B cell (primary cell): ENCODE measurements at regions not wholly inside any gene's neighbourhood (a gene's known extent, or its start where the extent isn't known, plus 50 kb on each side); places are given as distances from the start of the nearest gene placed in this dataset.

ENCODE experiments used
- ATAC-seq: fragments of 200-7000 bp; cut with Tn5 transposase; one replicate; pipeline ENCODE4 v1.10.0; 2021; ENCODE audit warnings: low read depth, mild to moderate bottlenecking, moderate number of reproducible peaks, moderate library complexity
- CTCF ChIA-PET: fragments of 350-600 bp; sonication (Branson Sonifier 250); formaldehyde crosslinking; loops from one replicate; lab custom pipeline; 2021; ENCODE audit warnings: antibody characterized with exemption, inconsistent platforms; lab: Charles Lee
- POLR2A ChIA-PET: fragments of 350-600 bp; sonication (Branson Sonifier 250); formaldehyde crosslinking; loops from one replicate; lab custom pipeline; 2021; ENCODE audit warnings: antibody characterized with exemption; lab: Charles Lee
- DNase-seq: peaks from one replicate; pipeline ENCODE4 v3.0.0; 2013
- H2AFZ ChIP-seq: 2 replicates; pipeline ENCODE4 v1.6.1; 2012; ENCODE audit warnings: mild to moderate bottlenecking, low read depth, low read length; ENCODE audit not compliant: insufficient read depth, poor library complexity, severe bottlenecking
- H3K27ac ChIP-seq, 2 donors: 1 replicate in 1 of 2; 2 replicates in 1 of 2; pipeline ENCODE4 v1.5.1; 2012 to 2013; ENCODE audit warnings: low read length in 2 of 2, mild to moderate bottlenecking in 2 of 2, moderate library complexity in 1 of 2
- H3K27me3 ChIP-seq, 4 experiments: fragments of 200-600 bp in 1 of 4; sonication (generic) in 1 of 4; replicated peaks in 1 of 4; 1 replicate in 2 of 4; 2 replicates in 2 of 4; pipeline versions ENCODE4 v1.6.1 to v1.7.0; 2013 to 2016; ENCODE audit warnings: low read length in 3 of 4, mild to moderate bottlenecking in 2 of 4, mixed read lengths in 1 of 4, moderate library complexity in 1 of 4; ENCODE audit not compliant: insufficient read depth in 4 of 4, control insufficient read depth in 3 of 4; ENCODE audit errors: control extremely low read depth in 1 of 4
- H3K36me3 ChIP-seq, 2 experiments: replicated peaks in 1 of 2; 1 replicate in 1 of 2; 2 replicates in 1 of 2; pipeline versions ENCODE4 v1.6.1 to v1.7.1; 2013; ENCODE audit warnings: low read length in 1 of 2; ENCODE audit not compliant: insufficient read depth in 2 of 2, control insufficient read depth in 1 of 2; ENCODE audit errors: control extremely low read depth in 1 of 2, extremely low read depth in 1 of 2
- H3K4me1 ChIP-seq, 2 donors: fragments of 200-600 bp in 1 of 2; sonication (generic) in 1 of 2; 1 replicate in 1 of 2; 2 replicates in 1 of 2; pipeline versions ENCODE4 v1.5.1 to v1.6.1; 2013 to 2017; ENCODE audit warnings: low read length in 2 of 2; ENCODE audit not compliant: control insufficient read depth in 2 of 2, insufficient read depth in 2 of 2
- H3K4me2 ChIP-seq: replicated peaks from 2 replicates; pipeline ENCODE3; 2012; ENCODE audit warnings: mild to moderate bottlenecking, low read depth, low read length; ENCODE audit not compliant: poor library complexity, severe bottlenecking
- H3K4me3 ChIP-seq, 5 experiments: fragments of 200-600 bp in 1 of 5; sonication (generic) in 1 of 5; 1 replicate in 3 of 5; 2 replicates in 2 of 5; pipeline versions ENCODE4 v1.5.1 to v1.7.0; 2011 to 2016; ENCODE audit warnings: low read length in 4 of 5, mild to moderate bottlenecking in 4 of 5, low read depth in 2 of 5, control low read depth in 1 of 5, moderate library complexity in 1 of 5; ENCODE audit not compliant: insufficient read depth in 1 of 5; ENCODE audit errors: control extremely low read depth in 1 of 5, extremely low read depth in 1 of 5
- H3K79me2 ChIP-seq: fragments of 200-600 bp; sonication (generic); one replicate; pipeline ENCODE4 v1.6.0; 2016; ENCODE audit warnings: low read length; ENCODE audit not compliant: control insufficient read depth, insufficient read depth
- H3K9ac ChIP-seq: fragments of 200-600 bp; sonication (generic); 2 replicates; pipeline ENCODE4 v1.6.1; 2017; ENCODE audit warnings: mild to moderate bottlenecking, low read length, moderate library complexity
- H3K9me3 ChIP-seq, 3 donors: one replicate each; pipeline versions ENCODE4 v1.6.1 to v1.7.1; 2013; ENCODE audit warnings: low read length in 2 of 3; ENCODE audit not compliant: control insufficient read depth in 2 of 3, insufficient read depth in 1 of 3; ENCODE audit errors: control extremely low read depth in 1 of 3
- H4K20me1 ChIP-seq: 2 replicates; pipeline ENCODE4 v1.6.0; 2012; ENCODE audit warnings: mild to moderate bottlenecking, low read length; ENCODE audit not compliant: insufficient read depth, control insufficient read depth, poor library complexity, severe bottlenecking
- H3K27ac Mint-ChIP-seq: one replicate; pipeline ENCODE4 v1.8.0; 2021; ENCODE audit warnings: mixed read lengths
- H3K27me3 Mint-ChIP-seq: one replicate; pipeline ENCODE4 v1.8.0; 2021; ENCODE audit warnings: mixed read lengths
- H3K4me1 Mint-ChIP-seq: one replicate; pipeline ENCODE4 v1.8.0; 2021; ENCODE audit warnings: mixed read lengths
- H3K4me3 Mint-ChIP-seq: one replicate; pipeline ENCODE4 v1.8.0; 2021; ENCODE audit warnings: mixed read lengths
- H3K9me3 Mint-ChIP-seq: one replicate; pipeline ENCODE4 v1.8.0; 2022; ENCODE audit warnings: mixed read lengths; ENCODE audit not compliant: insufficient read depth
- EZH2 ChIP-seq: IDR thresholded peaks from 2 replicates; pipeline ENCODE4 v1.6.1; 2012; ENCODE audit warnings: borderline replicate concordance, low read depth, mild to moderate bottlenecking, moderate library complexity, low read length; ENCODE audit not compliant: insufficient read depth, poor library complexity, severe bottlenecking
- WGBS: methylation state at CpG from one replicate; pipeline ENCODE4 v1.1.5; 2013; ENCODE audit warnings: missing lambda C conversion rate; ENCODE audit not compliant: insufficient coverage; 5-methylcytosine and 5-hydroxymethylcytosine counted together
- intact Hi-C: fragments of 100-400 bp; cut with micrococcal nuclease; formaldehyde crosslinking; loops from one replicate; pipeline ENCODE4 v1.10.0; 2022
- TF ChIP-seq, protein P1 (sequence below): fragments of 200-600 bp; IDR thresholded peaks from one replicate; pipeline ENCODE4 v1.8.0; 2022; ENCODE audit warnings: antibody characterized with exemption, mild to moderate bottlenecking

DNA sequence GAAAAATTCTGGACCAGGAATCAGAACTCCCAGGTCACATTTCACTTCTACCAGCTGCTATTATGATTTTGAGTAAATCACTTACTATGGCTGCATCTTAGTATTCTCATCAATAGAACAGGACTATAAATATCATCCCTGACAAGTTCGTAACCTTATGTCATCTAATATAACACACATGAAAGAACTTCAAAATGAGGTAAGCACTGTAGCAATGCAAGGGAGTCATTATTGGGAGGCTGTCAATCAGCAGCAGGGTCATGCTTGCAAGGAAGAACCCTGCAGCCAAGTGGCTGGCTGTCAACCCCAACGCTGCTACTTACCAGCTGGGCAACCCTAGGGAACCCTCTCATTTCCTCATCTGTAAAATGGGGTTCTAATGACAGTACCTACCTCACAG lies 123.3 kb upstream of the B3GAT2 start:
- no peak overlapping the region for H2AFZ ChIP-seq
- DNase-seq (no peak), ATAC-seq (no peak)
- Mint-ChIP-seq H3K4me1 (no peaks in the 10 kb centered on the region), H3K27me3 (peaks cover 6% of the 10 kb centered on the region), H3K27ac (no peak overlapping the region), H3K9me3 (peaks cover 13% of the 10 kb centered on the region), H3K4me3 (no peak overlapping the region)
- POLR2A ChIA-PET = no interaction called here
- no peaks in the 10 kb centered on the region for H3K27me3 ChIP-seq
- intact Hi-C loops = no loop called here
- TF ChIP-seq, protein P1, sequence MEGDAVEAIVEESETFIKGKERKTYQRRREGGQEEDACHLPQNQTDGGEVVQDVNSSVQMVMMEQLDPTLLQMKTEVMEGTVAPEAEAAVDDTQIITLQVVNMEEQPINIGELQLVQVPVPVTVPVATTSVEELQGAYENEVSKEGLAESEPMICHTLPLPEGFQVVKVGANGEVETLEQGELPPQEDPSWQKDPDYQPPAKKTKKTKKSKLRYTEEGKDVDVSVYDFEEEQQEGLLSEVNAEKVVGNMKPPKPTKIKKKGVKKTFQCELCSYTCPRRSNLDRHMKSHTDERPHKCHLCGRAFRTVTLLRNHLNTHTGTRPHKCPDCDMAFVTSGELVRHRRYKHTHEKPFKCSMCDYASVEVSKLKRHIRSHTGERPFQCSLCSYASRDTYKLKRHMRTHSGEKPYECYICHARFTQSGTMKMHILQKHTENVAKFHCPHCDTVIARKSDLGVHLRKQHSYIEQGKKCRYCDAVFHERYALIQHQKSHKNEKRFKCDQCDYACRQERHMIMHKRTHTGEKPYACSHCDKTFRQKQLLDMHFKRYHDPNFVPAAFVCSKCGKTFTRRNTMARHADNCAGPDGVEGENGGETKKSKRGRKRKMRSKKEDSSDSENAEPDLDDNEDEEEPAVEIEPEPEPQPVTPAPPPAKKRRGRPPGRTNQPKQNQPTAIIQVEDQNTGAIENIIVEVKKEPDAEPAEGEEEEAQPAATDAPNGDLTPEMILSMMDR = no peak
- TF ChIP-seq EZH2 = no peak
- no peak overlapping the region for H3K4me3 ChIP-seq
- CTCF ChIA-PET = no interaction called here
- H3K27ac ChIP-seq = no peak overlapping the region
- H3K4me2 ChIP-seq = no peak overlapping the region
- H4K20me1 ChIP-seq = no peaks in the 10 kb centered on the region
- no CpG with 5 or more reads among the region's 2 CpGs for WGBS
- peaks cover 3 to 9% (median 4%) of the 10 kb centered on the region in 3 donors for H3K9me3 ChIP-seq
- no peaks in the 10 kb centered on the region for H3K36me3 ChIP-seq
- no peaks in the 10 kb centered on the region for H3K4me1 ChIP-seq
- no peak overlapping the region for H3K9ac ChIP-seq
- no peaks in the 10 kb centered on the region for H3K79me2 ChIP-seq

DNA sequence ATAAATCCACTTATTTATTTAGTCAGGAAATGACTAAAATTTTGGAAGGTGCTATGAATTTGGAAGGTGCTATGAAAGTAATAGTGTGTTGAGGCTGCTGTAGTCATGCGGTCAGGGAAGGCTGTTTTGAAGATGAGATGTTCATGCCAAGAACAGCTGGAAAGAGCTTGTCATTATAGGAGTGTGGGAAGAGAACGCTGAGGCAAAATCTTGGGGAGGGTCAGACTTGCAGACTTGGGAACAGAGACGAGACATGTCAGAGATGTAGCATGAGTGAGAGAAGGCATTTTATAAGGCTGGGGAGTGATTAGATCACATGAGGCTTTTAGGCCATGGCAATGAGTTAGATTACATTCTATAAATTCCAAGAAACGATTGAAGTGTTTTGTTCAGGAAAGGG lies 124.0 kb upstream of the B3GAT2 start:
- H4K20me1 ChIP-seq = no peaks in the 10 kb centered on the region
- H3K9ac ChIP-seq = no peak overlapping the region
- H3K27me3 ChIP-seq = no peaks in the 10 kb centered on the region
- peaks cover 3 to 9% (median 4%) of the 10 kb centered on the region in 3 donors for H3K9me3 ChIP-seq
- TF ChIP-seq, protein P1 = no peak
- Mint-ChIP-seq H3K9me3 (peaks cover 13% of the 10 kb centered on the region), H3K4me3 (no peak overlapping the region), H3K27ac (no peak overlapping the region), H3K27me3 (peaks cover 6% of the 10 kb centered on the region), H3K4me1 (no peaks in the 10 kb centered on the region)
- ChIA-PET CTCF (no interaction called here), POLR2A (no interaction called here)
- H2AFZ ChIP-seq = no peak overlapping the region
- no peak overlapping the region for H3K4me3 ChIP-seq
- H3K36me3 ChIP-seq = no peaks in the 10 kb centered on the region
- H3K79me2 ChIP-seq = no peaks in the 10 kb centered on the region
- no peak for ATAC-seq
- H3K27ac ChIP-seq = no peak overlapping the region
- intact Hi-C loops = no loop called here
- no peak for DNase-seq
- 97% methylated on average over 2 of the region's 4 CpGs for WGBS
- no peak overlapping the region for H3K4me2 ChIP-seq
- H3K4me1 ChIP-seq = no peaks in the 10 kb centered on the region
